MM.1S (cell line): ENCODE measurements at regions not wholly inside any gene's neighbourhood (a gene's known extent, or its start where the extent isn't known, plus 50 kb on each side); places are given as distances from the start of the nearest gene placed in this dataset.

ENCODE experiments used
- CTCF ChIP-seq: fragments of 300-600 bp; sonication (generic); IDR thresholded peaks from 2 replicates; pipeline ENCODE4 v1.5.1; 2016; ENCODE audit warnings: antibody characterized with exemption, low read length, mixed read lengths
- EZH2 ChIP-seq: fragments of 300-600 bp; sonication (generic); optimal IDR thresholded peaks from 2 replicates; pipeline ENCODE3; 2017; ENCODE audit warnings: low read depth, mild to moderate bottlenecking, antibody characterized with exemption, low read length, mixed read lengths
- EZH2phosphoT487 ChIP-seq: fragments of 300-600 bp; sonication (generic); IDR thresholded peaks from 2 replicates; pipeline ENCODE4 v1.6.1; 2018; ENCODE audit warnings: antibody characterized with exemption, low read length

- TF ChIP-seq CTCF (no peak), EZH2phosphoT487 (no peak), EZH2 (no peak)
Measured at GRCh38 chr5:8949908-8950307, 596.0 kb downstream of the SEMA5A start.
